GM13977 (cell line): ENCODE measurements at regions not wholly inside any gene's neighbourhood (a gene's known extent, or its start where the extent isn't known, plus 50 kb on each side); places are given as distances from the start of the nearest gene placed in this dataset.
A peak's percentile ranks its signal among the peaks of the same experiment; 100 is the strongest.

Experiments
- DNase-seq: peaks from one replicate; pipeline ENCODE4 v3.0.0; 2012; ENCODE audit warnings: low spot score
- CTCF ChIP-seq: IDR thresholded peaks from 2 replicates; pipeline ENCODE4 v1.5.1; 2012; ENCODE audit warnings: mild to moderate bottlenecking, control low read depth; ENCODE audit not compliant: insufficient read depth; ENCODE audit errors: extremely low read depth, missing control alignments
- in situ Hi-C: fragments of 300-500 bp; cut with MboI; formaldehyde crosslinking; loops from one replicate; pipeline ENCODE4 v1.12.0; 2022; ENCODE audit warnings: low sequenced_read_pairs, low pct_unique_long_range_greater_than_20kb, mixed read lengths, inconsistent platforms; ENCODE audit not compliant: unreplicated experiment

GRCh38 chr10:111887266-111887665 lies 296.3 kb downstream of the GPAM start:
- TF ChIP-seq CTCF, result no peak
- in situ Hi-C loops, result no loop called here
- DNase-seq, result no peak

GRCh38 chr10:111890046-111890445 lies 293.5 kb downstream of the GPAM start:
- TF ChIP-seq CTCF, result no peak
- in situ Hi-C loops, result no loop called here
- no peak for DNase-seq

- in situ Hi-C loops, result no loop called here
- DNase-seq, result no peak
- no peak for TF ChIP-seq CTCF
Observed at GRCh38 chr10:111916011-111916410, 267.6 kb downstream of the GPAM start.

GRCh38 chr10:111921821-111922220 lies 261.7 kb downstream of the GPAM start:
- TF ChIP-seq CTCF, result no peak
- in situ Hi-C loops, result no loop called here
- no peak for DNase-seq

GRCh38 chr10:111923032-111923431 lies 260.5 kb downstream of the GPAM start:
- in situ Hi-C loops, result no loop called here
- peak; percentile 3 for DNase-seq
- no peak for TF ChIP-seq CTCF

- no peak for DNase-seq
- TF ChIP-seq CTCF, result no peak
- in situ Hi-C loops, result no loop called here
Observed at GRCh38 chr10:111926286-111926685, 257.3 kb downstream of the GPAM start.

- in situ Hi-C loops, result no loop called here
- no peak for DNase-seq
- no peak for TF ChIP-seq CTCF
Observed at GRCh38 chr10:111933937-111934336, 249.6 kb downstream of the GPAM start.
